HG03095 (cell line): ENCODE measurements at regions not wholly inside any gene's neighbourhood (a gene's known extent, or its start where the extent isn't known, plus 50 kb on each side); places are given as distances from the start of the nearest gene placed in this dataset.
"Not testable (repeated sequence)": the region's sequence is repeated elsewhere in the genome, so short reads cannot be mapped to it uniquely, and the experiment has no call there.

Experiments
- ATAC-seq: cut with Tn5 transposase; IDR thresholded peaks from one replicate; pipeline ENCODE4 v1.9.1; 2021; ENCODE audit warnings: moderate library complexity; ENCODE audit not compliant: unreplicated experiment

GRCh38 chr15:95608371-95608770 lies 722.1 kb upstream of the NR2F2 start:
- ATAC-seq = no peak

GRCh38 chr15:95609096-95609495 lies 721.4 kb upstream of the NR2F2 start:
- no peak for ATAC-seq

GRCh38 chr15:95610945-95611344 lies 719.6 kb upstream of the NR2F2 start:
- ATAC-seq = no peak

- no peak for ATAC-seq
These were observed 715.1 kb upstream of the NR2F2 start for GRCh38 chr15:95615436-95615835.

- ATAC-seq = no peak
These were observed 714.2 kb upstream of the NR2F2 start for GRCh38 chr15:95616306-95616705.

GRCh38 chr15:95620934-95621579 lies 709.4 kb upstream of the NR2F2 start:
- no peak for ATAC-seq

- no peak for ATAC-seq
These were observed 707.7 kb upstream of the NR2F2 start for GRCh38 chr15:95622843-95623242.

GRCh38 chr15:95624100-95624499 lies 706.4 kb upstream of the NR2F2 start:
- ATAC-seq = no peak

GRCh38 chr15:95624616-95625361 lies 705.7 kb upstream of the NR2F2 start:
- no peak for ATAC-seq

- no peak for ATAC-seq
These were observed 703.8 kb upstream of the NR2F2 start for GRCh38 chr15:95626501-95627361.

- ATAC-seq = no peak
These were observed 700.9 kb upstream of the NR2F2 start for GRCh38 chr15:95629503-95630168.

GRCh38 chr15:95630683-95631082 lies 699.8 kb upstream of the NR2F2 start:
- ATAC-seq = no peak

GRCh38 chr15:95635666-95636065 lies 694.8 kb upstream of the NR2F2 start:
- no peak for ATAC-seq

GRCh38 chr15:95636107-95636506 lies 694.4 kb upstream of the NR2F2 start:
- ATAC-seq = no peak

- ATAC-seq = not testable (repeated sequence)
These were observed 693.3 kb upstream of the NR2F2 start for GRCh38 chr15:95637234-95637633.

- no peak for ATAC-seq
These were observed 691.3 kb upstream of the NR2F2 start for GRCh38 chr15:95639208-95639607.

GRCh38 chr15:95644100-95644875 lies 686.2 kb upstream of the NR2F2 start:
- no peak for ATAC-seq

- no peak for ATAC-seq
These were observed 684.6 kb upstream of the NR2F2 start for GRCh38 chr15:95645791-95646338.

GRCh38 chr15:95646484-95647273 lies 683.8 kb upstream of the NR2F2 start:
- ATAC-seq = no peak
